ENCODE measurements at regions not wholly inside any gene's neighbourhood (a gene's known extent, or its start where the extent isn't known, plus 50 kb on each side); places are given as distances from the start of the nearest gene placed in this dataset.

DNA sequence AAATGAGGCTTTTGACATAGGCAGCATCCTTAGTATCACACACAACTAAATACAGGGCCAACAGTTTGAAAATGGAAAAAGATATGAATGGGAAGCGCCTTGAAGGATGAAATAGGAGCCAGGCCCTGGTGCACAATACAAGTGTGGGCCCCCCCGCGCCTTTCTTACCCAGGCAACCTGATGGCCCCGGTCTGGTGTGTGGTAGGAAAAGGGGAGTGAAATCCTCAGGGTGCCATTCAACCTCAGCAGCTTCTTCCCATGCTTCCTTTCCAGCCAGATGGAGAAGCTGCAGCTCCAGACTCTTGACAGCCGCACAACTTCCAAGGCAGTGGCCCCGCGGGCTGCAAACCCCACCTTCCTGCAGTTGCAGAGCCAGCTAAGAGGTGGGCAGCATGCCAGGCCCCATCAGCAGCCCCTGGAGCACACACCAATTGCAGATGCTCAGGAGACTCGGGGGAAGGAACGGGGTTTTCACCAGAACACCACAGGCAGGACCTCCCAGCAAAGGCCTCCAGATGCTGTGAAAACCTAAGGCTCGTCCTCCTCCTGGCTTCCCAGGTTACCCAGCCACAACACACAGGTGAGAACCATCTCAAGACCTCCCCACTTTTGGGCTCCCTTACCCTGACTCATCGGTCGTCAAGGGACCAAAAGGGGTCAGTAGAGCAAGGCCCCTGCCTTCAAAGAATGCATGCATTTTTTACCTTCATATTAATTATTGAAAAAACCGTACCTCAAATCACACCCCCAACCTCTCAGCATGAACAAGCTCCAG is 101.6 kb downstream of the CPN2 start:
- H3K9me3 ChIP-seq (ENCODE audit: control insufficient read depth in 1 of 2, low read length in 2 of 2): no peaks in the 10 kb centered on the region
- no peaks in the 10 kb centered on the region for H3K27me3 ChIP-seq (ENCODE audit: control insufficient read depth in 1 of 2, insufficient read depth in 2 of 2, low read length in 2 of 2)
- H3K4me1 ChIP-seq (ENCODE audit: control insufficient read depth in 1 of 2, insufficient read depth in 2 of 2, low read length in 2 of 2): peaks cover 17 to 23% of the 10 kb centered on the region in 2 donors
- no peak overlapping the region for H3K4me3 ChIP-seq (ENCODE audit: low read depth in 1 of 2, low read length in 2 of 2)
- H3K36me3 ChIP-seq (ENCODE audit: control insufficient read depth in 1 of 2, insufficient read depth in 2 of 2, low read length in 2 of 2): no peaks in the 10 kb centered on the region
- no peak overlapping the region for H3K27ac ChIP-seq (ENCODE audit: low read depth, low read length)
- no peak overlapping the region for H3K9ac ChIP-seq (ENCODE audit: low read depth in 1 of 2, low read length in 2 of 2)

GRCh38 chr3:194250098-194251002 is 100.8 kb downstream of the CPN2 start:
- no peak overlapping the region for H3K9ac ChIP-seq (ENCODE audit: low read depth in 1 of 2, low read length in 2 of 2)
- H3K36me3 ChIP-seq (ENCODE audit: control insufficient read depth in 1 of 2, insufficient read depth in 2 of 2, low read length in 2 of 2): no peaks in the 10 kb centered on the region
- no peaks in the 10 kb centered on the region for H3K9me3 ChIP-seq (ENCODE audit: control insufficient read depth in 1 of 2, low read length in 2 of 2)
- H3K27ac ChIP-seq (ENCODE audit: low read depth, low read length): no peak overlapping the region
- H3K27me3 ChIP-seq (ENCODE audit: control insufficient read depth in 1 of 2, insufficient read depth in 2 of 2, low read length in 2 of 2): no peaks in the 10 kb centered on the region
- H3K4me3 ChIP-seq (ENCODE audit: low read depth in 1 of 2, low read length in 2 of 2): peak overlapping the region in 1 of 2 donors; percentile 43
- peaks cover 16 to 27% of the 10 kb centered on the region in 2 donors for H3K4me1 ChIP-seq (ENCODE audit: control insufficient read depth in 1 of 2, insufficient read depth in 2 of 2, low read length in 2 of 2)

DNA sequence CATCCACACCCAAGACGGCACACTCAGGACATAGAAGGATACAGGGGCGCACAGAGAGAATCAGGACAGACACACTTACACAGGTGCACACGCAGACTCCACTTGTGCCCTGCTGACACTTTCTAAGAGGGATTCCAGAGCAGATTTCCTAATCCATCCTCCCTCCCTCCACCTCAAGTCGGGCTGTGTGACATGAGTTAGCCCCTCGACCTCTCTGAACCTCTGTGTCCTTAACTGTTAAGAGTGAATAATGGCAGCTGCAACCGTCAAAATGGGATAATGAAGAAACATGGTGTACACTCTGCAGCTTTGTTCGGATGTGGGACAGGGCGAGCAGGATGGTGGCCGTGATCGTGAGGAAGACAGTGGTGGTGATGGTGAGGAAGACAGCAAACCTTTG is 100.1 kb downstream of the CPN2 start:
- Histone ChIP-seq H3K4me1 (ENCODE audit: control insufficient read depth in 1 of 2, insufficient read depth in 2 of 2, low read length in 2 of 2) (peaks cover 21 to 28% of the 10 kb centered on the region in 2 donors), H3K9ac (ENCODE audit: low read depth in 1 of 2, low read length in 2 of 2) (no peak overlapping the region), H3K27ac (ENCODE audit: low read depth, low read length) (no peak overlapping the region), H3K9me3 (ENCODE audit: control insufficient read depth in 1 of 2, low read length in 2 of 2) (no peaks in the 10 kb centered on the region), H3K36me3 (ENCODE audit: control insufficient read depth in 1 of 2, insufficient read depth in 2 of 2, low read length in 2 of 2) (no peaks in the 10 kb centered on the region), H3K4me3 (ENCODE audit: low read depth in 1 of 2, low read length in 2 of 2) (peak overlapping the region in 1 of 2 donors; percentile 43), H3K27me3 (ENCODE audit: control insufficient read depth in 1 of 2, insufficient read depth in 2 of 2, low read length in 2 of 2) (no peaks in the 10 kb centered on the region)

GRCh38 chr3:194251461-194251860 is 99.7 kb downstream of the CPN2 start:
- Histone ChIP-seq H3K9ac (ENCODE audit: low read depth in 1 of 2, low read length in 2 of 2) (no peak overlapping the region), H3K4me3 (ENCODE audit: low read depth in 1 of 2, low read length in 2 of 2) (no peak overlapping the region), H3K36me3 (ENCODE audit: control insufficient read depth in 1 of 2, insufficient read depth in 2 of 2, low read length in 2 of 2) (no peaks in the 10 kb centered on the region), H3K27me3 (ENCODE audit: control insufficient read depth in 1 of 2, insufficient read depth in 2 of 2, low read length in 2 of 2) (no peaks in the 10 kb centered on the region), H3K4me1 (ENCODE audit: control insufficient read depth in 1 of 2, insufficient read depth in 2 of 2, low read length in 2 of 2) (peaks cover 21 to 28% of the 10 kb centered on the region in 2 donors), H3K27ac (ENCODE audit: low read depth, low read length) (no peak overlapping the region), H3K9me3 (ENCODE audit: control insufficient read depth in 1 of 2, low read length in 2 of 2) (no peaks in the 10 kb centered on the region)

GRCh38 chr3:194251891-194252560 is 99.1 kb downstream of the CPN2 start:
- Histone ChIP-seq H3K9me3 (ENCODE audit: control insufficient read depth in 1 of 2, low read length in 2 of 2) (no peaks in the 10 kb centered on the region), H3K27me3 (ENCODE audit: control insufficient read depth in 1 of 2, insufficient read depth in 2 of 2, low read length in 2 of 2) (no peaks in the 10 kb centered on the region), H3K4me1 (ENCODE audit: control insufficient read depth in 1 of 2, insufficient read depth in 2 of 2, low read length in 2 of 2) (peaks cover 21 to 28% of the 10 kb centered on the region in 2 donors), H3K9ac (ENCODE audit: low read depth in 1 of 2, low read length in 2 of 2) (no peak overlapping the region), H3K27ac (ENCODE audit: low read depth, low read length) (no peak overlapping the region), H3K4me3 (ENCODE audit: low read depth in 1 of 2, low read length in 2 of 2) (no peak overlapping the region), H3K36me3 (ENCODE audit: control insufficient read depth in 1 of 2, insufficient read depth in 2 of 2, low read length in 2 of 2) (no peaks in the 10 kb centered on the region)

- H3K27ac ChIP-seq (ENCODE audit: low read depth, low read length): no peak overlapping the region
- H3K27me3 ChIP-seq (ENCODE audit: control insufficient read depth in 1 of 2, insufficient read depth in 2 of 2, low read length in 2 of 2): no peaks in the 10 kb centered on the region
- H3K4me3 ChIP-seq (ENCODE audit: low read depth in 1 of 2, low read length in 2 of 2): no peak overlapping the region
- peaks cover 21 to 28% of the 10 kb centered on the region in 2 donors for H3K4me1 ChIP-seq (ENCODE audit: control insufficient read depth in 1 of 2, insufficient read depth in 2 of 2, low read length in 2 of 2)
- no peak overlapping the region for H3K9ac ChIP-seq (ENCODE audit: low read depth in 1 of 2, low read length in 2 of 2)
- H3K9me3 ChIP-seq (ENCODE audit: control insufficient read depth in 1 of 2, low read length in 2 of 2): peaks cover 0 to under 1% of the 10 kb centered on the region in 2 donors
- H3K36me3 ChIP-seq (ENCODE audit: control insufficient read depth in 1 of 2, insufficient read depth in 2 of 2, low read length in 2 of 2): no peaks in the 10 kb centered on the region
These were observed 97.9 kb downstream of the CPN2 start for GRCh38 chr3:194253270-194253669.

DNA sequence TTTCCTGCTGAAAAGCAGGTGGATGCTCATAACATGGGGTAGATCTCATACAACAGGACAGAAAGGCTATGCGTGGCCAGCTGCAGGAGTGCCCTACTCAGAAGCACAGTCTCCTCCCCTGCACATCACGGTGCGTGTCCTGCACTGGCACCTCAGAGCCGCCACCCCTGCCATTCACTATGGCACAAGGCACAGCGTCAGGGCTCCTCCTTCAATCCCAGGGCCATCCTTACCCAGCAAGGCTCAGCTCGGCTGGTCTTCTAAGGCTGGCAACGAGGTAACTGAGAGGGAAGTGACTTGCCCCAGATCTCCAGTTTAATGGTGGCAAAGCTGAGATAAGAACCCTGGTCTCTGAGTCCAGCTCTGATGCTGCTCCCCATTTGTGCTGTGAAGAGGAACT is 97.1 kb downstream of the CPN2 start:
- H3K36me3 ChIP-seq (ENCODE audit: control insufficient read depth in 1 of 2, insufficient read depth in 2 of 2, low read length in 2 of 2): no peaks in the 10 kb centered on the region
- no peak overlapping the region for H3K9ac ChIP-seq (ENCODE audit: low read depth in 1 of 2, low read length in 2 of 2)
- no peak overlapping the region for H3K27ac ChIP-seq (ENCODE audit: low read depth, low read length)
- no peaks in the 10 kb centered on the region for H3K27me3 ChIP-seq (ENCODE audit: control insufficient read depth in 1 of 2, insufficient read depth in 2 of 2, low read length in 2 of 2)
- H3K4me3 ChIP-seq (ENCODE audit: low read depth in 1 of 2, low read length in 2 of 2): no peak overlapping the region
- peaks cover 21 to 28% of the 10 kb centered on the region in 2 donors for H3K4me1 ChIP-seq (ENCODE audit: control insufficient read depth in 1 of 2, insufficient read depth in 2 of 2, low read length in 2 of 2)
- H3K9me3 ChIP-seq (ENCODE audit: control insufficient read depth in 1 of 2, low read length in 2 of 2): peaks cover 0 to 3% of the 10 kb centered on the region in 2 donors

DNA sequence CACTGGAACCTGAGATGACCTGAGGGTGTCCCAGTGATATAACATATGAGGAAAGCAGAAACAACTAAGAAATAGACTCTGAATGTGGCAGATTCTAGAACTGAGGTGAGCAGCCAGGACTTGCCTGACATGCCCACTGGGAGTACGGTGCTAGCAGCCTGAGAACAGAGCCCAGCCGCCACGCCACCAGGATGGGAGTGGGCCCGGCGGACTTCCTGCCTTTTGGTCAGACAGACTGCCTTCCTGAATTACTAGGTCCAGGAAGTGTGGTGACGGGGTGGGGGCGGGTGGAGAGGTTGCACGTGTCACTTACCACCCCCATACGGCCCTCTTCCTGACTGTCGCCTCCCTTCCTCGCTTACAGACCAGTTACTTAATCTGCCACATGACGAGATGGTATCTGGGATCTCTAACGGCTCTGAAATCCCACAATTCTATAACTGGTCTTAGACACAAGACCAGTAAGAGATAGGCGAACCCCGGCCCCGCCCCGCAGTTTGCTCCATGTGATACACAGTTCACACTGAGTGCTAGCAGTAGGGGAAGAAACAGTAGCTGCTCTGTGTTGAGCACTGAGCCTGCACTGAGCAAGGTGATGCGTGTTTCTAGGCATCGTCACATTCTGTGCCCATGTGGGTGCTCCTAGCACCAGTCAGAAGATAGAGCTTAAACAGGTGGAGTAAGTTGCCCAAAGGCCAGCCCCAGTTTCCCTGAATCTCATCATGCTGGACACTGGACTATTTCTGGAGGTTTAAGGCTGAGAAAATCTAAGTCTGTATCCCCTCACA is 95.7 kb downstream of the CPN2 start:
- H3K9ac ChIP-seq (ENCODE audit: low read depth in 1 of 2, low read length in 2 of 2): peak overlapping the region; percentile 9 to 50
- H3K27ac ChIP-seq (ENCODE audit: low read depth, low read length): peak overlapping the region; percentile 11
- no peaks in the 10 kb centered on the region for H3K27me3 ChIP-seq (ENCODE audit: control insufficient read depth in 1 of 2, insufficient read depth in 2 of 2, low read length in 2 of 2)
- H3K36me3 ChIP-seq (ENCODE audit: control insufficient read depth in 1 of 2, insufficient read depth in 2 of 2, low read length in 2 of 2): no peaks in the 10 kb centered on the region
- H3K4me3 ChIP-seq (ENCODE audit: low read depth in 1 of 2, low read length in 2 of 2): peak overlapping the region; percentile 45 to 58
- H3K9me3 ChIP-seq (ENCODE audit: control insufficient read depth in 1 of 2, low read length in 2 of 2): peaks cover 0 to 3% of the 10 kb centered on the region in 2 donors
- peaks cover 13 to 16% of the 10 kb centered on the region in 2 donors for H3K4me1 ChIP-seq (ENCODE audit: control insufficient read depth in 1 of 2, insufficient read depth in 2 of 2, low read length in 2 of 2)

GRCh38 chr3:194256040-194256945 is 94.8 kb downstream of the CPN2 start:
- Histone ChIP-seq H3K9me3 (ENCODE audit: control insufficient read depth in 1 of 2, low read length in 2 of 2) (peaks cover 0 to 3% of the 10 kb centered on the region in 2 donors), H3K36me3 (ENCODE audit: control insufficient read depth in 1 of 2, insufficient read depth in 2 of 2, low read length in 2 of 2) (no peaks in the 10 kb centered on the region), H3K27me3 (ENCODE audit: control insufficient read depth in 1 of 2, insufficient read depth in 2 of 2, low read length in 2 of 2) (no peaks in the 10 kb centered on the region), H3K4me3 (ENCODE audit: low read depth in 1 of 2, low read length in 2 of 2) (no peak overlapping the region), H3K4me1 (ENCODE audit: control insufficient read depth in 1 of 2, insufficient read depth in 2 of 2, low read length in 2 of 2) (peaks cover 5 to 8% of the 10 kb centered on the region in 2 donors), H3K27ac (ENCODE audit: low read depth, low read length) (no peak overlapping the region), H3K9ac (ENCODE audit: low read depth in 1 of 2, low read length in 2 of 2) (no peak overlapping the region)
